ENCODE measurements at regions not wholly inside any gene's neighbourhood (a gene's known extent, or its start where the extent isn't known, plus 50 kb on each side); places are given as distances from the start of the nearest gene placed in this dataset.
"Not testable (repeated sequence)": the region's sequence is repeated elsewhere in the genome, so short reads cannot be mapped to it uniquely, and the experiment has no call there.

DNA sequence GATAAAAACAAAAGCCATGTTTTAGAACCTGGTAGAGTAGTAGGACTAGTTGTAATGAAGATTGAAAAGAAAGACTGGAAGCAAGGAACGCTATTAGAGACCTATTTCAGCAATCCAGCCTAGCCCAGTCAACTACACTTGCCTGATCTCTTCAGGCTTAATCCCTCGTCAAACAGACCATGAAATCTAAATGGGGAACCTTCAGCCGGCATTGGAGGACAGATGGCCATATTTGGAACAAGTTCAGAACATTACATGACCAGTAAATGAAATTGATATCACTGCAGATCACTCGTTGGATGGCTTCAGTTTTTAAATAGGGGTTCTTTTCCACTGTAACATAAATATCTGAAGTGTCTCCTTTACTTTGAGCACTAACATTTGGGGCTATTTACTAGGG is 84.8 kb upstream of the WDR44 start:
- DNase-seq = no peak

DNA sequence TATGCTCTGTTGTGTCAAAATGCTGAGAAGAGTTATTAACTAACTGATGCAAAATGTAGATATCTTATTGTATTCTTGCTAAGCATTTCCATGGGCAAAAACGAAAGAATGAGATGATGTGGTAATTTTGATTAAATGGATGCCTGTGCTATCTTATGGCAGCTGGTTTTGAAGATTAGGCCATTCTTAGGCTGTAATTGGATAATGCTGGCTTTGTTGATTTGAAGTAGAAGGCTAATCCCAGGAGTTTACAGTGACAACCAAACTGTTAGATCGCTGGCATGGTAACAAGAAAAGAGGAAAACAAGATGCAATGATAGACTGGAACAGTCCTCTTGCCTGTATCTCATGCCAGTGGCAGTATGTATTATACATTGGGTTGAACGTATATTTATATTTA is 74.1 kb upstream of the WDR44 start:
- DNase-seq = no peak

DNA sequence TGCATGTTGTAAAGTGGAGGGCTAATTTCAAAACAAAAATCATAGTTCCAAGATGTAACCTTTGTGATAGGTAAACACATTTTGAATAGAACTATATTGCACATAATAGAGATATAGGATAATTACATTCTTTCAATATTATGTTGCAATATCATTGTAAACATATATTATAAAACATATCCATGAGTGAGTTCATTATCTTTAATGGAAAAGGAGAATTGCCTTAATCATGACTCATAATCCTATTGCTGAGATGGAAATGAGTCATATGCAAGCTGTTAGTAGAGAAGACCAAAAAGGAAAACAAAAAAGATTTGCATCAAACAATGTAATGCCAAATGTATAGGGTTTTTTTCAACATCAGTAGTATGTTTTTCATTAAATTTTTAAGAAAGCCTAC is 73.7 kb upstream of the WDR44 start:
- DNase-seq = no peak

DNA sequence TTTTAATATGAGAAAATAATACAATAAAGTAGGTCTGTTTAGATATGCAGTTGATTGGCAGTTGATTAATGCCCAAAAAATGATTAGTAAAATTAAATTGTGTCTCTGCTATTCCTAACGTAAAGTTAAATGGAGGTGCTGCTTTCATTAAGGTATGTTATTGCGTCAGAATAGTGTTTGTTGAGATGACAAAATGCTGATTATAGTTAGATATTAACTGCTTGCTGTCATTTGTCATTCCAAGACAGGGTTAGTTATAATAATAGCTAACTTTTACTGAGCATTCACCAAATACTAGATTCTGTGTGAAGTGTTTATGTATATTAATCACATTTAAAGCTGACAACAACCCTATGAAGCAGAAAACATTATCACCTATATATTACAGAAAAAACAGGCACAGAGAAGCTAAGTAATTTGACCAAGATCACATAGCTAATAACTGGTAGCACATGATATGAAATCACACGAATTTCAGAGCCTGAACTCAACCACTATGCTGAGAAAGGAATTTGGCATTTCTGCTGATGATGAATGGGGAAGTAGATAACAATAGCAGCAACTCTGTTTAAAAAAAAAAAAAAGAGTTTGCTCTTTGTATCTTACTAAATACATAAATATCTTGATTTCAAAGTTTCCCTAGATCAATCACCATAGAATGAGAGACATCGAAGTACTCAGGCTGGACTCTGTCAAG is 59.7 kb upstream of the WDR44 start:
- DNase-seq = no peak

DNA sequence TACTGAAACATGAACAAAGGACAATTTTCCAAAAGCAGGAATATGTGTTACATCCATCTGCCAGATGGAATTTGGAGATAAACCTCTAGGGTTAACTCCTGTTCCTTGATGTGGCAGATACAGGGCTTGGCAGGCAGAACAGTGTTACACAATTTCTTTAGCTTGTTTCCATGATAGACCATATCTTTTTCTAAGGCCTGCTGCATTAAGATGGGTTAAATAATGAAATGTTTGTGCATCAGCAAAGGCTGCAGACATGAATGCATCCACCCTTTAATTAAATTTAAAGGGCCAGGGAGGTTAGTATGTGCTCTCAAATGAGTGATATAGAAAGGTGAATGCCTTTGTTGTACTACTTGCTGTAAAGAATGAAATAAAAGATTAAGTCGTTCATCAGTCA is 50.1 kb upstream of the WDR44 start:
- not testable (repeated sequence) for DNase-seq

All from islet precursor cell (in vitro differentiated cells).